Trophoblast cell (in vitro differentiated cells and primary cell): ENCODE measurements at regions not wholly inside any gene's neighbourhood (a gene's known extent, or its start where the extent isn't known, plus 50 kb on each side); places are given as distances from the start of the nearest gene placed in this dataset.

Experiments used
- DNase-seq, 2 donors: peaks; one replicate each; pipeline ENCODE4 v3.0.0-alpha.2; 2016
- H2AFZ ChIP-seq: 2 replicates; pipeline ENCODE4 v1.6.1; 2013; ENCODE audit warnings: low read length, moderate library complexity, mild to moderate bottlenecking; ENCODE audit not compliant: insufficient read depth, poor library complexity
- H2AK5ac ChIP-seq: 2 replicates; pipeline ENCODE4 v1.6.1; 2013; ENCODE audit warnings: mild to moderate bottlenecking, low read length
- H2BK120ac ChIP-seq: 2 replicates; pipeline ENCODE4 v1.6.1; 2013; ENCODE audit warnings: low read length, mild to moderate bottlenecking, moderate library complexity; ENCODE audit not compliant: insufficient read depth, poor library complexity
- H2BK12ac ChIP-seq: 2 replicates; pipeline ENCODE4 v1.6.1; 2013; ENCODE audit warnings: mild to moderate bottlenecking, low read length, moderate library complexity
- H2BK5ac ChIP-seq: 2 replicates; pipeline ENCODE4 v1.6.1; 2013; ENCODE audit warnings: low read length, low read depth, moderate library complexity, mild to moderate bottlenecking; ENCODE audit not compliant: poor library complexity
- H3K14ac ChIP-seq: 2 replicates; pipeline ENCODE4 v1.6.1; 2013; ENCODE audit warnings: mild to moderate bottlenecking, low read length
- H3K18ac ChIP-seq: 2 replicates; pipeline ENCODE4 v1.6.1; 2013; ENCODE audit warnings: mild to moderate bottlenecking, low read length
- H3K23ac ChIP-seq: 2 replicates; pipeline ENCODE4 v1.6.1; 2013; ENCODE audit warnings: low read length
- H3K27ac ChIP-seq: 2 replicates; pipeline ENCODE4 v1.5.1; 2013; ENCODE audit warnings: low read depth, mild to moderate bottlenecking, inconsistent platforms, low read length, moderate library complexity
- H3K27me3 ChIP-seq: 2 replicates; pipeline ENCODE4 v1.6.1; 2013; ENCODE audit warnings: inconsistent platforms, mild to moderate bottlenecking, low read length, moderate library complexity; ENCODE audit not compliant: insufficient read depth
- H3K36me3 ChIP-seq, 2 experiments: 1 replicate in 1 of 2; 2 replicates in 1 of 2; pipeline ENCODE4 v1.6.1; 2013; ENCODE audit warnings: low read length in 2 of 2, mild to moderate bottlenecking in 2 of 2, moderate library complexity in 1 of 2; ENCODE audit not compliant: insufficient read depth in 2 of 2, control insufficient read depth in 1 of 2
- H3K4ac ChIP-seq: 2 replicates; pipeline ENCODE4 v1.6.1; 2013; ENCODE audit warnings: low read depth, mild to moderate bottlenecking, low read length, moderate library complexity
- H3K4me1 ChIP-seq, 2 experiments: 1 replicate in 1 of 2; 2 replicates in 1 of 2; pipeline ENCODE4 v1.6.1; 2013; ENCODE audit warnings: low read length in 2 of 2, mild to moderate bottlenecking in 2 of 2, moderate library complexity in 1 of 2; ENCODE audit not compliant: insufficient read depth in 2 of 2, control insufficient read depth in 1 of 2
- H3K4me2 ChIP-seq: 2 replicates; pipeline ENCODE4 v1.6.1; 2013; ENCODE audit warnings: inconsistent platforms, mild to moderate bottlenecking, low read length, moderate library complexity
- H3K4me3 ChIP-seq: 2 replicates; pipeline ENCODE4 v1.5.1; 2013; ENCODE audit warnings: mild to moderate bottlenecking, low read depth, low read length, inconsistent platforms
- H3K79me1 ChIP-seq: one replicate; pipeline ENCODE4 v1.6.1; 2013; ENCODE audit warnings: low read length
- H3K79me2 ChIP-seq: 2 replicates; pipeline ENCODE4 v1.6.1; 2013; ENCODE audit warnings: low read length, mild to moderate bottlenecking; ENCODE audit not compliant: control insufficient read depth, insufficient read depth, poor library complexity
- H3K9ac ChIP-seq: 2 replicates; pipeline ENCODE4 v1.6.1; 2013; ENCODE audit warnings: mild to moderate bottlenecking, low read length
- H3K9me3 ChIP-seq: 2 replicates; pipeline ENCODE4 v1.6.1; 2013; ENCODE audit warnings: low read depth, mild to moderate bottlenecking, control low read depth, inconsistent platforms, low read length; ENCODE audit not compliant: insufficient read depth
- H4K12ac ChIP-seq: 2 replicates; pipeline ENCODE4 v1.6.1; 2013; ENCODE audit warnings: low read depth, mild to moderate bottlenecking, low read length, moderate library complexity
- H4K8ac ChIP-seq: 2 replicates; pipeline ENCODE4 v1.6.1; 2013; ENCODE audit warnings: low read depth, mild to moderate bottlenecking, low read length, moderate library complexity
- H4K91ac ChIP-seq: one replicate; pipeline ENCODE4 v1.6.1; 2013; ENCODE audit warnings: low read depth, mild to moderate bottlenecking, low read length, moderate library complexity
- WGBS: extraction: QIAGEN DNeasy Blood & Tissue Kit; methylation state at CpG from one replicate; pipeline ENCODE4 v1.1.7; 2013; ENCODE audit warnings: missing lambda C conversion rate; ENCODE audit not compliant: insufficient read length, insufficient coverage; ENCODE audit errors: extremely low coverage; 5-methylcytosine and 5-hydroxymethylcytosine counted together

DNA sequence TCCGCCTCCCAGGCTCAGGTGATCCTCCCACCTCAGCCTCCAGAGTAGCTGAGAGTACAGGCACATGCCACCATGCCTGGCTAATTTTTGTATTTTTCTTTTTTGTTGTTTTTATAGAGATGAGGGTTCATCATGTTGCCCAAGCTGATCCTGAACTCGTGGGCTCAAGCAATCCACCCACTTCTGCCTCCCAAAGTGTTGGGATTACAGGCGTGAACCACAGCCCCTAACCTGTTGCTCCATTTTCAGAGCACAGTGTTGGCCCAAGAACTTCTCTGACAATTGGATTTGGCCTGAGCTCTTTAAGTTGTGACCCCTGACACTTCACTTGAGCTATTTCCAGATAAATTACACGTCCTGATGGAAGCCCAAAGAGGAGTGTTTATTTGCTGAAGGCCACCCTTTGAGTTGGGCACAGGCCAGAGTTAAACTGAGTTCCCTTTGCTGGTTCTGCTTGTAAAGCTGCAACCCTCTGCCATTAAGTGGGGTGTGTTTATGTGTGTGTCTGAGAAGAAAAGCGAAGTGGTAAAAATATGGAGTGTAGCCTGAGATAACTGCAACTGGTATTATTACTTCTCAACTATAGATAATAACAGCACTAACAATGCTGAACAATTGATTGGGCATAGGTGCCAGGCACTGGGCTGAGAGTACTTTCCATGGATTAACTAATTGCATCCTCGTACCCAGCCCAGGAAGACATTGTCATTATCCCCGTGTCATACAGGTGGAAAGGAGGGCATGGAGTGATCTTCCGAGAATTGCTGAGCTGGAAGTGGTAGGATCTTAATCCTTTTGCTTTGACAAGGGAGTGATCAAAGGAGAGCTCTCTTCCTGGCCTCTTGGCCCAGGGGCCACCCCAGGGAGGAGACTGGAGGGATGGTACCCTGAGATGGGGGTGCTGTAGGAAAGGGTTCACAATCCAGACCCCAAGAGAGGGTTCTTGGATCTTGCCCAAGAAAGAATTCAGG lies 91.5 kb upstream of the PROK2 start:
- Histone ChIP-seq H3K4ac (peak overlapping the region; percentile 39), H2BK120ac (peak overlapping the region; percentile 84), H3K4me3 (no peak overlapping the region), H3K79me1 (peaks cover 17% of the 10 kb centered on the region), H3K9me3 (no peaks in the 10 kb centered on the region), H2AFZ (peak overlapping the region; percentile 20), H3K27ac (peak overlapping the region; percentile 60), H3K36me3 (no peaks in the 10 kb centered on the region), H3K27me3 (no peaks in the 10 kb centered on the region), H4K12ac (no peak overlapping the region), H3K79me2 (peaks cover 2% of the 10 kb centered on the region), H4K91ac (peak overlapping the region; percentile 94), H3K23ac (no peak overlapping the region), H2BK12ac (peak overlapping the region; percentile 92), H2AK5ac (peak overlapping the region; percentile 94), H4K8ac (peak overlapping the region; percentile 58), H2BK5ac (peak overlapping the region; percentile 71), H3K14ac (peak overlapping the region; percentile 85), H3K9ac (no peak overlapping the region), H3K4me2 (no peak overlapping the region), H3K18ac (peak overlapping the region; percentile 79), H3K4me1 (peaks cover 18 to 30% of the 10 kb centered on the region in 2 experiments)
- no CpG with 5 or more reads among the region's 8 CpGs for WGBS
- DNase-seq: no peak

- no peak overlapping the region for H2BK120ac ChIP-seq
- H3K4me1 ChIP-seq: peaks cover 15 to 30% of the 10 kb centered on the region in 2 experiments
- H3K27me3 ChIP-seq: no peaks in the 10 kb centered on the region
- H3K4me3 ChIP-seq: no peak overlapping the region
- no peak overlapping the region for H2BK5ac ChIP-seq
- H3K9ac ChIP-seq: no peak overlapping the region
- no peak overlapping the region for H3K23ac ChIP-seq
- peak overlapping the region; percentile 50 for H3K27ac ChIP-seq
- peak overlapping the region; percentile 14 for H3K4me2 ChIP-seq
- no peak overlapping the region for H3K14ac ChIP-seq
- no peak overlapping the region for H4K91ac ChIP-seq
- no CpG with 5 or more reads among the region's 4 CpGs for WGBS
- no peaks in the 10 kb centered on the region for H3K9me3 ChIP-seq
- peaks cover 2% of the 10 kb centered on the region for H3K79me2 ChIP-seq
- peak; percentile 82 to 92 for DNase-seq
- no peaks in the 10 kb centered on the region for H3K36me3 ChIP-seq
- no peak overlapping the region for H3K4ac ChIP-seq
- H2AFZ ChIP-seq: no peak overlapping the region
- no peak overlapping the region for H4K8ac ChIP-seq
- H2AK5ac ChIP-seq: no peak overlapping the region
- H3K18ac ChIP-seq: no peak overlapping the region
- peaks cover 17% of the 10 kb centered on the region for H3K79me1 ChIP-seq
- no peak overlapping the region for H2BK12ac ChIP-seq
- no peak overlapping the region for H4K12ac ChIP-seq
Observed at GRCh38 chr3:71875461-71875947, 90.6 kb upstream of the PROK2 start.

DNA sequence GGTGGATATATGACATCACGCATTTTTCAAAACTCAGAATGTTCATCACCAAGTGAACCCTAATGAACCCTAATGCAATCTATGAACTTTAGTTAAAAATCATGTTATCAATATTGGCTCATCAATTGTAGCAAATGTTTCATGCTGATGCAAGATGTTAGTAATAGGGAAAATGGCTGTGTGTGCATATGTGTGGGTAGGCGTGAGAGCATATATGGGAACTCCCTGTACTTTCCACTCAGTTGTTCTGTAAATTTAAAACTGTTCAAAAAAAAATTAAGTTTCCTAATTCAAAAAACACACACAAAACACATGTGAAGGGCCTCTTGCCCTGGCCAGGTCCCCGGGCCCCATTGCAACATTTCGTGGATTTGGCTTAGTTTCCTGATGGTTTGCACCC lies 89.7 kb upstream of the PROK2 start:
- Histone ChIP-seq H3K4ac (no peak overlapping the region), H2BK12ac (no peak overlapping the region), H4K12ac (no peak overlapping the region), H3K4me2 (no peak overlapping the region), H3K9ac (no peak overlapping the region), H3K27me3 (no peaks in the 10 kb centered on the region), H3K23ac (no peak overlapping the region), H2AFZ (no peak overlapping the region), H3K79me2 (peaks cover 2% of the 10 kb centered on the region), H3K18ac (no peak overlapping the region), H2BK120ac (no peak overlapping the region), H2BK5ac (no peak overlapping the region), H3K27ac (no peak overlapping the region), H3K4me1 (peaks cover 15 to 30% of the 10 kb centered on the region in 2 experiments), H3K79me1 (peaks cover 17% of the 10 kb centered on the region), H3K4me3 (no peak overlapping the region), H3K14ac (no peak overlapping the region), H2AK5ac (no peak overlapping the region), H4K91ac (no peak overlapping the region), H3K36me3 (no peaks in the 10 kb centered on the region), H4K8ac (no peak overlapping the region), H3K9me3 (no peaks in the 10 kb centered on the region)
- no CpG with 5 or more reads among the region's 4 CpGs for WGBS
- no peak for DNase-seq

GRCh38 chr3:71873093-71873611 lies 88.2 kb upstream of the PROK2 start:
- Histone ChIP-seq H3K27me3 (no peaks in the 10 kb centered on the region), H3K4me2 (peak overlapping the region; percentile 1), H3K27ac (no peak overlapping the region), H3K18ac (no peak overlapping the region), H4K91ac (no peak overlapping the region), H3K4ac (no peak overlapping the region), H4K12ac (no peak overlapping the region), H3K9ac (no peak overlapping the region), H4K8ac (no peak overlapping the region), H2BK5ac (no peak overlapping the region), H3K36me3 (no peaks in the 10 kb centered on the region), H3K9me3 (no peaks in the 10 kb centered on the region), H2AK5ac (no peak overlapping the region), H3K14ac (no peak overlapping the region), H3K79me2 (peaks cover 2% of the 10 kb centered on the region), H2BK120ac (no peak overlapping the region), H3K4me3 (no peak overlapping the region), H3K4me1 (peaks cover 15 to 27% of the 10 kb centered on the region in 2 experiments), H3K79me1 (peaks cover 16% of the 10 kb centered on the region), H2BK12ac (no peak overlapping the region), H3K23ac (no peak overlapping the region), H2AFZ (no peak overlapping the region)
- no CpG with 5 or more reads among the region's 10 CpGs for WGBS
- DNase-seq: peak; percentile 35 to 56
